ENCODE measurements at regions not wholly inside any gene's neighbourhood (a gene's known extent, or its start where the extent isn't known, plus 50 kb on each side); places are given as distances from the start of the nearest gene placed in this dataset.

DNA sequence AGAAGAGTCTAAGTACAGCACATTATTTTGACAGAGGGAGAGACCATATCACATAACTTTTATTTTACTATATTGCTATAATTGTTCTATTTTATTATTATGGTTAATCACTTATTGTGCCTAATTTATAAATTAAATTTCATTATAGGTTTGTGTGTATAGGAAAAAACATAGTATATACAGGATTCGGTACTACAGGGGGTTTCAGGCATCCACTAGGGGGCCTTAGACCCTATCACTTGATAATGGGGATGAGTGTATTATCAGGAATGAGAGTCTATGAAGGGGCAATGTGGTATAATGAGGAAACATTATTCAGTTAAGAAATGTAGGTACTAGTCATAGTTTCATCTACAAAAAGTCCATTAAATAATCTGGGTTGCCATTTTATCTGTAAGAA lies 833.1 kb downstream of the C4orf33 start:
- TF ChIP-seq, protein P1, sequence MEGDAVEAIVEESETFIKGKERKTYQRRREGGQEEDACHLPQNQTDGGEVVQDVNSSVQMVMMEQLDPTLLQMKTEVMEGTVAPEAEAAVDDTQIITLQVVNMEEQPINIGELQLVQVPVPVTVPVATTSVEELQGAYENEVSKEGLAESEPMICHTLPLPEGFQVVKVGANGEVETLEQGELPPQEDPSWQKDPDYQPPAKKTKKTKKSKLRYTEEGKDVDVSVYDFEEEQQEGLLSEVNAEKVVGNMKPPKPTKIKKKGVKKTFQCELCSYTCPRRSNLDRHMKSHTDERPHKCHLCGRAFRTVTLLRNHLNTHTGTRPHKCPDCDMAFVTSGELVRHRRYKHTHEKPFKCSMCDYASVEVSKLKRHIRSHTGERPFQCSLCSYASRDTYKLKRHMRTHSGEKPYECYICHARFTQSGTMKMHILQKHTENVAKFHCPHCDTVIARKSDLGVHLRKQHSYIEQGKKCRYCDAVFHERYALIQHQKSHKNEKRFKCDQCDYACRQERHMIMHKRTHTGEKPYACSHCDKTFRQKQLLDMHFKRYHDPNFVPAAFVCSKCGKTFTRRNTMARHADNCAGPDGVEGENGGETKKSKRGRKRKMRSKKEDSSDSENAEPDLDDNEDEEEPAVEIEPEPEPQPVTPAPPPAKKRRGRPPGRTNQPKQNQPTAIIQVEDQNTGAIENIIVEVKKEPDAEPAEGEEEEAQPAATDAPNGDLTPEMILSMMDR (IDR thresholded peaks at IDR 0.05): no peak
- TF ChIP-seq POLR2A (IDR thresholded peaks at IDR 0.05): no peak
